Esophagus (tissue), 2 donors: ENCODE measurements at regions not wholly inside any gene's neighbourhood (a gene's known extent, or its start where the extent isn't known, plus 50 kb on each side); places are given as distances from the start of the nearest gene placed in this dataset.

ENCODE experiments used
- H3K27ac ChIP-seq, 2 donors: one replicate each; pipeline ENCODE4 v1.5.1; 2013; ENCODE audit warnings: low read depth in 2 of 2, mild to moderate bottlenecking in 2 of 2, inconsistent platforms in 1 of 2, low read length in 1 of 2, moderate library complexity in 1 of 2
- H3K27me3 ChIP-seq, 2 donors: one replicate each; pipeline ENCODE4 v1.6.1; 2013; ENCODE audit warnings: low read length in 2 of 2, control low read depth in 1 of 2, mild to moderate bottlenecking in 1 of 2; ENCODE audit not compliant: insufficient read depth in 2 of 2, control insufficient read depth in 1 of 2
- H3K36me3 ChIP-seq, 2 donors: one replicate each; pipeline ENCODE4 v1.6.1; 2013; ENCODE audit warnings: low read length in 1 of 2; ENCODE audit not compliant: control insufficient read depth in 2 of 2, insufficient read depth in 2 of 2
- H3K4me1 ChIP-seq, 2 donors: one replicate each; pipeline ENCODE4 v1.6.1; 2013; ENCODE audit warnings: low read length in 1 of 2; ENCODE audit not compliant: control insufficient read depth in 2 of 2, insufficient read depth in 2 of 2
- H3K4me3 ChIP-seq, 2 donors: one replicate each; pipeline ENCODE4 v1.5.1; 2013; ENCODE audit warnings: low read length in 2 of 2, mild to moderate bottlenecking in 2 of 2, low read depth in 1 of 2, moderate library complexity in 1 of 2
- H3K9me3 ChIP-seq, 2 donors: one replicate each; pipeline ENCODE4 v1.6.1; 2013; ENCODE audit warnings: mild to moderate bottlenecking in 2 of 2, low read depth in 1 of 2, low read length in 1 of 2, moderate library complexity in 1 of 2; ENCODE audit not compliant: control insufficient read depth in 2 of 2, insufficient read depth in 1 of 2
- WGBS, 2 donors: extraction: QIAGEN DNeasy Blood & Tissue Kit; methylation state at CpG; one replicate each; pipeline ENCODE4 v1.1.7; 2013; 5-methylcytosine and 5-hydroxymethylcytosine counted together
- donor health status: healthy with polysubstance abuse.
- donor health status: Bipolar disorder and iron deficiency.

DNA sequence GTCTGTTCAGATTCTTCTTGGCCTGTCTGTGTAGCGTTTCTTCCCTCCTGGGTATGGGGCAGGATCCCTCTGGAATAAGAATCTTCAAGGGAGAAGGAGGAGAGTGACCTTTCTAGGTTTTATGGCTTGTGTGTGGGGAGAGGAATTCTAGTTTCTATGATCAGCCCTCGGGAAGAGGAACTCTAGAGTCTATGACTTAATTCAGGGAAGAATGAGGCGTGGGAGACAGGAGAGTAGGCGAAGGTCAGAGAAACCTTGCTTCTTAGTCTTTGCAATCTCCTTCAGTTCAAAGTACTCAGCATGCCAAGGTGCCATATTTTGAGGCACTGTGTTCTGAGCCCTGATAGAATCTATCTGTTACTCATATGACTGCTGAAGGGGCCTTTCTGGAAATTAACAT lies 99.2 kb upstream of the C3orf80 start:
- 62 to 75% methylated on average over 4 of the region's 4 CpGs for WGBS, 2 donors
- Histone ChIP-seq H3K36me3 (no peaks in the 10 kb centered on the region), H3K9me3 (no peaks in the 10 kb centered on the region), H3K27me3 (no peaks in the 10 kb centered on the region), H3K4me1 (no peaks in the 10 kb centered on the region), H3K4me3 (no peak overlapping the region), H3K27ac (no peak overlapping the region)

DNA sequence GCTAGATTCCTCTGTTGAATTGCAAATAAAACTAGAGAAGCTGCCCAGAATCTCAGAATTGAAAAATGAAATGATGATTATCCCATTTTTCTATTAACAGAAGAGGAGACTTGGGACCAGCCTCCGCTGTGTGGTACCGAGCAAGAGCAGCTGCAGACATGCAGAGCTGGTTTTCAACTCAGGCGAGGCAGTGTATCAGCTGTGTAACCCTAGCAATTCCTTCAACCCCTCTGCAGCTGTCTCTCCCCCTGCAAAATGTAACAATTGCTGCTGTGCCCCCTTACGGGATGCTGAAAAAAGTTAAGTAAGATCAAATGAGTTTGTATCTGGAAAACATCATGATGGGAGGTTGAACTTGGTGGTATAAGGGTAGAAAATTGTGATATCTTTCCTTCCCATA lies 98.5 kb upstream of the C3orf80 start:
- WGBS, 2 donors = 80 to 87% methylated on average over 4 of the region's 4 CpGs
- Histone ChIP-seq H3K27ac (no peak overlapping the region), H3K4me1 (no peaks in the 10 kb centered on the region), H3K36me3 (no peaks in the 10 kb centered on the region), H3K9me3 (no peaks in the 10 kb centered on the region), H3K27me3 (no peaks in the 10 kb centered on the region), H3K4me3 (no peak overlapping the region)

DNA sequence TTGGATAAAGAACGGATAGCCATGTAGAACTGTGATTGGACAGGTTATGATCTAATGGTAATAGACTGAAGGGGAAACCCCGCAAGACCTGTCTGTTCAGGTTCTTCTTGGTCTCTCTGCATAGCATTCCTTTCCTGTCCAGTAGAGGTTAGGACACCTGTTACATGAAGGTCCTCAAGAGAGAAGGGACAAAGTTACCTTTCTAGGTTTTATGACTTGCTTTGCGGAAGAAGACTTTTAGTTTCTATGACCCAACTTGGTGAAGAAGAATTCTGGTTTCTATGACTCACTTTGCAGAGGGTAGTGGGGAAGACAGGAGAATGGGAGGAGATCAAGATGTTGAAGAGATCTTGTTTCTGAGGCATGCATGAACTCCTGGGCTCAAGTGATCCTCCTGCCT lies 97.9 kb upstream of the C3orf80 start:
- no peaks in the 10 kb centered on the region for H3K4me1 ChIP-seq
- 77% methylated on average over 3 of the region's 3 CpGs for WGBS, 2 donors

DNA sequence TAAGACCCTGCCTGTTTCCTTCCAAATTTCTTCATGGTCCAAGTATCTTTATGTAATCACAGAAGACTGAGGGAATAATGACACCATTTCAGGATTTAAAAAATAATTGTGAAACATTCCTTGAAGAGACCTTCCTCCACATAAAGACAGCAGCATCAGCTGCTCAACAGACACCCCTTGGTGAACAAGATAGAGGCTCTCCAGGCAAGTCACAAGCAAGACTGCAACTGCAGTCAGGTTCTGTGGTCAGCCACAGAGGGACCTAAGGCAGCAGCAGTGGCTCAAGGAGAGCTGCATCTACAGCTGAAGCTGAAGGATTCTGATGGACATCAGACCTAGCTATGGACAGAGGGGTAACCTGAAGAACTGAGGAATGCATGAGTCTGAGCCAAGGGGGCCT lies 97.2 kb upstream of the C3orf80 start:
- H3K27ac ChIP-seq = no peak overlapping the region
- H3K4me1 ChIP-seq = no peaks in the 10 kb centered on the region
- no peaks in the 10 kb centered on the region for H3K36me3 ChIP-seq
- no peak overlapping the region for H3K4me3 ChIP-seq
- no peaks in the 10 kb centered on the region for H3K9me3 ChIP-seq
- no peaks in the 10 kb centered on the region for H3K27me3 ChIP-seq

More for the DNA sequence above, 97.9 kb upstream of the C3orf80 start:
- no peak overlapping the region for H3K4me3 ChIP-seq
- no peaks in the 10 kb centered on the region for H3K9me3 ChIP-seq
- no peaks in the 10 kb centered on the region for H3K36me3 ChIP-seq
- H3K27ac ChIP-seq = no peak overlapping the region
- no peaks in the 10 kb centered on the region for H3K27me3 ChIP-seq

DNA sequence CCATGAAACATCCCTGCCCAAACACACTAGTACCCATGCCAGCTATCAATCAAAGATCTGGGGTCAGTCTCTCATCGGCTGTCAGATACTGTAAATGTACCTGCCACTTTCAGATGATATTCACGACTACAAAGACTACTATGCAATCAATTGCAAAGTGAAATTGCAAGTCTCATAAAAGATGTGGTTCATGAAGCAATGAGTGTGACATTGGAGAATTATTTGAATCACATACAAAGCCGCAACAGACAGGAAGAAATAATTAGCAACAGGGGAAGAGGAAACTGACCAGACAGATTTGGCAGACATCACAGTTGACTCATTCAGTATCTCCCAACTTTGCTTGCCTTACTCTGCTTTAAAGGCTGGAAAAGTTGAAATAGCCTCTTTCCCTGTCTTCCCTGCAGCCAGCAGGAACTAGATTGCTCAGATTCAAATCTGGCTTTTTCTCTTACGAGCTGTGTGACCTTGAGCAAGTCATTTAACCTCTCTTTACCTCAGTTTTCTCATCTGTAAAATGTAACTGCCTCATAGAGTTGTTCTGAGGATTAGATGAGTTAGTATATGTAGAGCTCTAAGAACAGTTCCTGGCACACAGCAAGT lies 95.7 kb upstream of the C3orf80 start:
- 29 to 39% methylated on average over 4 of the region's 4 CpGs for WGBS, 2 donors

DNA sequence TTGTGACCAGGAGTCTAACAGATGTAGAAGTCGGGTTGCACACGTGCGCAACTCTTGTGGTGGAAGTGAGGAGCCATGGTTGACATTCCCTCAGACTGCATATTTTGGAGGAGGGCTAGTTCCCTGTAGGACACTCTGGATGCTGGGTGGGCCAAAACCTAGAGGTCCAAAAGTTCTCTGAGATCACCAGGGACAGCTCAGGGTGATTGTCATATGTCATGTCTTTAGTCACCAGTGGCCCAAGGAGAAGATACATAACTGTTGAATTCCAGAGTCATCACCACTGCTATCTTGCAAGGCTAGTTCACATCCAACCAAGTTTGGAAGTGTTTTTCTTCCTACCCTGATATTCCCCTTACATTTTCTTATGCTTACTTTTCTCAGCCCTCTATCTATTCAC lies 95.2 kb upstream of the C3orf80 start:
- H3K4me3 ChIP-seq = no peak overlapping the region
- H3K27me3 ChIP-seq = no peaks in the 10 kb centered on the region
- H3K4me1 ChIP-seq = no peaks in the 10 kb centered on the region
- peak overlapping the region in 1 of 2 donors; percentile 40 for H3K27ac ChIP-seq
- 85 to 88% methylated on average over 3 of the region's 3 CpGs for whole genome bisulfite sequencing, 2 donors
- no peaks in the 10 kb centered on the region for H3K9me3 ChIP-seq
- H3K36me3 ChIP-seq = no peaks in the 10 kb centered on the region

More for the DNA sequence above, 95.7 kb upstream of the C3orf80 start:
- no peaks in the 10 kb centered on the region for H3K27me3 ChIP-seq
- H3K36me3 ChIP-seq = no peaks in the 10 kb centered on the region
- no peaks in the 10 kb centered on the region for H3K4me1 ChIP-seq
- no peak overlapping the region for H3K4me3 ChIP-seq
- H3K9me3 ChIP-seq = no peaks in the 10 kb centered on the region
- peak overlapping the region in 1 of 2 donors; percentile 40 for H3K27ac ChIP-seq

DNA sequence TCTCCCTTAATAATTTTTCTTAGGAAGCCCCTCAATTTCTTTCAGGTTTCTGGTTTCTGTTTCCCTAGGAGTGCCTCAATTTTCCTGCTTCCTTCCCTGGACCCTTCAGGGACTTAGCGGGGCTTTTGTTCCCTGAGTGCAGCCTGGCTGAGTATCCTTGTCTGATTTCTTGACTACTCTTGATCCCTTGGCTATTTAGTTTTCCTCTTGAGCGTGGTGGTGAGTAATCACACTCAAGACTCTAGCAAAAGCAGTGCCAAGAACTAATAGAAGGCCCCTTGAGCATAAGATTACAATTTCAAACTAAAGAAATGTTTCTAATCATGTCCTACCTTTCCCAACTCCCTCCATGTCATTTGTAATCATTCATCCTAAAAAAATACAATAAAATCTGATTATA lies 94.3 kb upstream of the C3orf80 start:
- H3K27ac ChIP-seq = no peak overlapping the region
- no peaks in the 10 kb centered on the region for H3K9me3 ChIP-seq
- H3K4me1 ChIP-seq = no peaks in the 10 kb centered on the region
- H3K4me3 ChIP-seq = no peak overlapping the region
- H3K27me3 ChIP-seq = no peaks in the 10 kb centered on the region
- H3K36me3 ChIP-seq = no peaks in the 10 kb centered on the region
- WGBS, 2 donors = 43 to 57% methylated on average over 2 of the region's 2 CpGs

DNA sequence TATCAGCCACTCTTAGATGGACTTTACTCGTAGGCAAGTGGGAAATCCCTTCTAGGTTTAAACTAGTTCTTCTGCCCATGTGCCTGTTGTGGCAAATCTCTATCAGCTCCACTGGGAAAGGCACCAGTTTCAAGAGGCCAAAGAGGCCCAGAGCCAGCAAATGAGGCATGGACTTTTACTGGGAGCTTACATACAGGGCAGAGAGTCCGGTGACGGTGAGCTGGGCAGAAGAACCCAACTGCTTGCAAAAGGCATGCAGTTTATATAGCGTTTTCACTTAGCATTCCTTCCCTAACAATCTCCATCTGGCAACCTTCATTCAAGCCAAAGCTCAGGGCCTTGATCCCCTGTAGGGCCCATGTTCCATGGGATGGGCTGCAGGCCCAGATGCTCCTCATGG lies 93.0 kb upstream of the C3orf80 start:
- no peaks in the 10 kb centered on the region for H3K36me3 ChIP-seq
- no peaks in the 10 kb centered on the region for H3K4me1 ChIP-seq
- H3K9me3 ChIP-seq = no peaks in the 10 kb centered on the region
- no peak overlapping the region for H3K4me3 ChIP-seq
- no peak overlapping the region for H3K27ac ChIP-seq
- no peaks in the 10 kb centered on the region for H3K27me3 ChIP-seq
- 78 to 80% methylated on average over 4 of the region's 4 CpGs for WGBS, 2 donors

DNA sequence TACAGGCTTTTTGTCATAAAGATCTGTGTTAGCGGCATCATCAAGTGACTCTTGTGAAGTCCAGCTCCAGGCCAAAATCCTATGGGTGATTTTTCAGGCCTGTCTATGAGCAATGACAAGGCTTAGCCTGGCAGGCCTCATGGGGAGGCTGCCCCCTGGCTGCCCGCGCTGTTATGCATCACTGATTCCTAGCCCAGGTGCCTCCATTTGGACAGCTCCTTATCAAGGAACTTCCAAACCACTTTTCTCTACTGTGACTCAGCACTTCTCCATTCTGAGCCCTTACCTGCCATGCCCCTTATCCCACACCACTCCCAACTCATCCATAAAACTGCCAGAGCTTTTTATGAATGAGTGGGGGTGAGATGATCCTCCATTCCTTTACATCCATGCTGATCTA lies 91.5 kb upstream of the C3orf80 start:
- 79 to 82% methylated on average over 3 of the region's 3 CpGs for WGBS, 2 donors
- H3K9me3 ChIP-seq = no peaks in the 10 kb centered on the region
- no peak overlapping the region for H3K27ac ChIP-seq
- H3K27me3 ChIP-seq = no peaks in the 10 kb centered on the region
- no peak overlapping the region for H3K4me3 ChIP-seq
- no peaks in the 10 kb centered on the region for H3K36me3 ChIP-seq
- no peaks in the 10 kb centered on the region for H3K4me1 ChIP-seq

DNA sequence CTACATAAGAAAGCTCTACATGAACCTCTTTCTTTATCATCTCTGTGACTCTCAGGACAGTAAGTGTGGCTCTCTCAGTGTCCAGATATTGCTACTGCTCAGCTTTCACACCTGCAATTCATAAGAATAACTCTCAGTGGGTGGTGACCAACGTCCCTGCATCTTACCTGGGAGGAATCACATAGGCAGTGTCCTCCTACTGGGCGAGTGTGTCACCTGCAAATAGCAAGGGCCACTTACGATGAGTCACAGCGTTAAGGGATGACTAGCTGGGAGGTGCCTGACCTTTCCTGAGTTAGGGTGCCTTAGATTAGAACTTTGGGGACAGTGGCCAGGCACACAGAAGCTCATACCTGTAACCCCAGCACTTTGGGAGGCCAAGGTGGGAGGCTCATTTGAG lies 90.8 kb upstream of the C3orf80 start:
- H3K9me3 ChIP-seq = no peaks in the 10 kb centered on the region

More for the DNA sequence above, 90.8 kb upstream of the C3orf80 start:
- Histone ChIP-seq H3K4me3 (no peak overlapping the region), H3K36me3 (no peaks in the 10 kb centered on the region), H3K4me1 (no peaks in the 10 kb centered on the region), H3K27me3 (no peaks in the 10 kb centered on the region), H3K27ac (peak overlapping the region in 1 of 2 donors; percentile 17)
- WGBS, 2 donors = 68 to 77% methylated on average over 4 of the region's 4 CpGs
